Spleen (tissue), 7 donors: ENCODE measurements at regions not wholly inside any gene's neighbourhood (a gene's known extent, or its start where the extent isn't known, plus 50 kb on each side); places are given as distances from the start of the nearest gene placed in this dataset.

Experiments
- POLR2AphosphoS5 ChIP-seq, 3 donors: sonication (generic); formaldehyde crosslinking; IDR thresholded peaks; one replicate each; pipeline ENCODE4 v1.5.1; 2017; ENCODE audit warnings: antibody characterized with exemption in 3 of 3
- TF ChIP-seq, protein P1 (sequence below), 11 experiments: fragments of 200-600 bp in 7 of 11; fragments of 450-650 bp in 4 of 11; sonication (generic) in 4 of 11; IDR thresholded peaks in 8 of 11; conservative IDR thresholded peaks in 3 of 11; 1 replicate in 7 of 11; 2 replicates in 4 of 11; pipeline versions ENCODE4 v1.4.0 to v1.8.0; 2016 to 2021; ENCODE audit warnings: antibody characterized with exemption in 11 of 11, inconsistent platforms in 4 of 11, mild to moderate bottlenecking in 1 of 11
- donor health status: DM: no; HTN: no; CAD: no; lungs with moderate emphysema.
- donor health status: DM: no; HTN: no; CAD: no.
- donor health status: DM: no; HTN: no; CAD: no.

GRCh38 chr3:124666067-124666466, 64.2 kb upstream of the UMPS start:
- TF ChIP-seq, protein P1, sequence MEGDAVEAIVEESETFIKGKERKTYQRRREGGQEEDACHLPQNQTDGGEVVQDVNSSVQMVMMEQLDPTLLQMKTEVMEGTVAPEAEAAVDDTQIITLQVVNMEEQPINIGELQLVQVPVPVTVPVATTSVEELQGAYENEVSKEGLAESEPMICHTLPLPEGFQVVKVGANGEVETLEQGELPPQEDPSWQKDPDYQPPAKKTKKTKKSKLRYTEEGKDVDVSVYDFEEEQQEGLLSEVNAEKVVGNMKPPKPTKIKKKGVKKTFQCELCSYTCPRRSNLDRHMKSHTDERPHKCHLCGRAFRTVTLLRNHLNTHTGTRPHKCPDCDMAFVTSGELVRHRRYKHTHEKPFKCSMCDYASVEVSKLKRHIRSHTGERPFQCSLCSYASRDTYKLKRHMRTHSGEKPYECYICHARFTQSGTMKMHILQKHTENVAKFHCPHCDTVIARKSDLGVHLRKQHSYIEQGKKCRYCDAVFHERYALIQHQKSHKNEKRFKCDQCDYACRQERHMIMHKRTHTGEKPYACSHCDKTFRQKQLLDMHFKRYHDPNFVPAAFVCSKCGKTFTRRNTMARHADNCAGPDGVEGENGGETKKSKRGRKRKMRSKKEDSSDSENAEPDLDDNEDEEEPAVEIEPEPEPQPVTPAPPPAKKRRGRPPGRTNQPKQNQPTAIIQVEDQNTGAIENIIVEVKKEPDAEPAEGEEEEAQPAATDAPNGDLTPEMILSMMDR (IDR thresholded peaks at IDR 0.05 in 8 of 11, conservative IDR thresholded peaks at IDR 0.05 in 3 of 11), result no peak
- TF ChIP-seq POLR2AphosphoS5 (IDR thresholded peaks at IDR 0.05), result peak in 2 of 3 donors; percentile 42 to 59
